ENCODE measurements at regions not wholly inside any gene's neighbourhood (a gene's known extent, or its start where the extent isn't known, plus 50 kb on each side); places are given as distances from the start of the nearest gene placed in this dataset.

- TF ChIP-seq CTCF (IDR thresholded peaks at IDR 0.05; ENCODE audit: low read depth, low read length): no peak
- TF ChIP-seq EZH2phosphoT487 (IDR thresholded peaks at IDR 0.05; ENCODE audit: low read depth): no peak
Measured at GRCh38 chr9:31983895-31984294, 400.5 kb upstream of the ACO1 start.
